Nephron (organoid): ENCODE measurements at regions not wholly inside any gene's neighbourhood (a gene's known extent, or its start where the extent isn't known, plus 50 kb on each side); places are given as distances from the start of the nearest gene placed in this dataset.

ENCODE experiments used
- H3K27ac Mint-ChIP-seq, 3 experiments: 2 replicates each; pipeline ENCODE4 v1.8.0; 2020; ENCODE audit warnings: mixed read lengths in 3 of 3, mild to moderate bottlenecking in 2 of 3, moderate library complexity in 1 of 3
- H3K27me3 Mint-ChIP-seq: 2 replicates; pipeline ENCODE4 v1.8.0; 2021; ENCODE audit warnings: low read depth, mild to moderate bottlenecking, moderate library complexity, mixed read lengths
- H3K36me3 Mint-ChIP-seq: 2 replicates; pipeline ENCODE4 v1.8.0; 2020; ENCODE audit warnings: low read depth, mixed read lengths
- H3K4me1 Mint-ChIP-seq: 2 replicates; pipeline ENCODE4 v1.8.0; 2020; ENCODE audit warnings: mixed read lengths
- H3K4me3 Mint-ChIP-seq, 3 experiments: 2 replicates each; pipeline ENCODE4 v1.8.0; 2020; ENCODE audit warnings: mild to moderate bottlenecking in 3 of 3, mixed read lengths in 3 of 3, moderate library complexity in 2 of 3
- H3K9me3 Mint-ChIP-seq: 2 replicates; pipeline ENCODE4 v1.8.0; 2020; ENCODE audit warnings: mixed read lengths
- TF ChIP-seq, protein P1 (sequence below), 3 experiments: fragments of 200-600 bp; sonication (generic); IDR thresholded peaks; one replicate each; pipeline ENCODE4 v1.5.0; 2021; ENCODE audit warnings: antibody characterized with exemption in 3 of 3; ENCODE audit not compliant: unreplicated experiment in 3 of 3

DNA sequence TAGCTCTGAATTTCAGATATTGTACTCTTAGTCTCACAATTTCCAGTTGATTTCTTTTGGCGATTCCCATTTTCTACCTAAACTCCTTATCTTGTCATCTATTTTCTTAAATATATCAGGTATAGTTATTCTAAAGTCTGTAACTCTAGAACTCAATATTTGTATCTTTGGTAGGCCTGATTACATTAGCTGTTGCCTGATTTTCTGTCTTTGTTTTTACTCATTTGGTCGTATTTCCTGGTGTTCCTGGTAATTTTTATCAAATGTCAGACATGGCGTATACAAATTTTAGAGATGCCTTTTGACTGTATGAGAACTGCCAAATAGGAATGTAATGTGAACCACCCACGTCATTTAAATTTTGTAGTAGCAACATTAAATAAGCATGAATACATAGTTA is 266.7 kb downstream of the ZNF536 start:
- TF ChIP-seq, protein P1, sequence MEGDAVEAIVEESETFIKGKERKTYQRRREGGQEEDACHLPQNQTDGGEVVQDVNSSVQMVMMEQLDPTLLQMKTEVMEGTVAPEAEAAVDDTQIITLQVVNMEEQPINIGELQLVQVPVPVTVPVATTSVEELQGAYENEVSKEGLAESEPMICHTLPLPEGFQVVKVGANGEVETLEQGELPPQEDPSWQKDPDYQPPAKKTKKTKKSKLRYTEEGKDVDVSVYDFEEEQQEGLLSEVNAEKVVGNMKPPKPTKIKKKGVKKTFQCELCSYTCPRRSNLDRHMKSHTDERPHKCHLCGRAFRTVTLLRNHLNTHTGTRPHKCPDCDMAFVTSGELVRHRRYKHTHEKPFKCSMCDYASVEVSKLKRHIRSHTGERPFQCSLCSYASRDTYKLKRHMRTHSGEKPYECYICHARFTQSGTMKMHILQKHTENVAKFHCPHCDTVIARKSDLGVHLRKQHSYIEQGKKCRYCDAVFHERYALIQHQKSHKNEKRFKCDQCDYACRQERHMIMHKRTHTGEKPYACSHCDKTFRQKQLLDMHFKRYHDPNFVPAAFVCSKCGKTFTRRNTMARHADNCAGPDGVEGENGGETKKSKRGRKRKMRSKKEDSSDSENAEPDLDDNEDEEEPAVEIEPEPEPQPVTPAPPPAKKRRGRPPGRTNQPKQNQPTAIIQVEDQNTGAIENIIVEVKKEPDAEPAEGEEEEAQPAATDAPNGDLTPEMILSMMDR (IDR thresholded peaks at IDR 0.05; ENCODE audit: unreplicated experiment in 3 of 3) = no peak
- Mint-ChIP-seq H3K36me3 (no peaks in the 10 kb centered on the region), H3K9me3 (peaks cover 12% of the 10 kb centered on the region), H3K4me1 (no peaks in the 10 kb centered on the region), H3K27me3 (peaks cover 6% of the 10 kb centered on the region), H3K27ac (no peak overlapping the region), H3K4me3 (no peak overlapping the region)

DNA sequence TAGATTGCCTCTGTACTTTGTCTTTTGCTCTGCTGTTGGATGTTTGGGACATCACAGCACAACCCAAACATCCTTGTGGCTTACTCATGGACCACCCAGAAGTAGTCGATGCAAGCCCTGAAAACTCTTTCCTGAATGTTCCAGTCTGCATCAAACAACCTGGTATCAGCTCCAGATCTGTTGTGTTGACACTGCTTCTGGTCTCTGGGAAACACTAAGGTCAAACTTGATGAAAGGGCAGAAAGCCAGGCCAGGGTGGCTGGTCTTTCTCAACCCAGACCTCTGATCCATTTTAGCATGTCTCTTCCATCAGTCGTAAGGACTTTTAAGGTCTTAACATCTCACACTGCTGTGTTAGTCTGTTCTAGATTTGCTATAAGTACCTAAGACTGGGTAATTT is 265.7 kb downstream of the ZNF536 start:
- no peak overlapping the region for H3K27ac Mint-ChIP-seq
- peaks cover 9% of the 10 kb centered on the region for H3K27me3 Mint-ChIP-seq
- H3K9me3 Mint-ChIP-seq = peaks cover 12% of the 10 kb centered on the region
- no peaks in the 10 kb centered on the region for H3K4me1 Mint-ChIP-seq
- TF ChIP-seq, protein P1 (IDR thresholded peaks at IDR 0.05; ENCODE audit: unreplicated experiment in 3 of 3) = no peak
- no peaks in the 10 kb centered on the region for H3K36me3 Mint-ChIP-seq
- no peak overlapping the region for H3K4me3 Mint-ChIP-seq

DNA sequence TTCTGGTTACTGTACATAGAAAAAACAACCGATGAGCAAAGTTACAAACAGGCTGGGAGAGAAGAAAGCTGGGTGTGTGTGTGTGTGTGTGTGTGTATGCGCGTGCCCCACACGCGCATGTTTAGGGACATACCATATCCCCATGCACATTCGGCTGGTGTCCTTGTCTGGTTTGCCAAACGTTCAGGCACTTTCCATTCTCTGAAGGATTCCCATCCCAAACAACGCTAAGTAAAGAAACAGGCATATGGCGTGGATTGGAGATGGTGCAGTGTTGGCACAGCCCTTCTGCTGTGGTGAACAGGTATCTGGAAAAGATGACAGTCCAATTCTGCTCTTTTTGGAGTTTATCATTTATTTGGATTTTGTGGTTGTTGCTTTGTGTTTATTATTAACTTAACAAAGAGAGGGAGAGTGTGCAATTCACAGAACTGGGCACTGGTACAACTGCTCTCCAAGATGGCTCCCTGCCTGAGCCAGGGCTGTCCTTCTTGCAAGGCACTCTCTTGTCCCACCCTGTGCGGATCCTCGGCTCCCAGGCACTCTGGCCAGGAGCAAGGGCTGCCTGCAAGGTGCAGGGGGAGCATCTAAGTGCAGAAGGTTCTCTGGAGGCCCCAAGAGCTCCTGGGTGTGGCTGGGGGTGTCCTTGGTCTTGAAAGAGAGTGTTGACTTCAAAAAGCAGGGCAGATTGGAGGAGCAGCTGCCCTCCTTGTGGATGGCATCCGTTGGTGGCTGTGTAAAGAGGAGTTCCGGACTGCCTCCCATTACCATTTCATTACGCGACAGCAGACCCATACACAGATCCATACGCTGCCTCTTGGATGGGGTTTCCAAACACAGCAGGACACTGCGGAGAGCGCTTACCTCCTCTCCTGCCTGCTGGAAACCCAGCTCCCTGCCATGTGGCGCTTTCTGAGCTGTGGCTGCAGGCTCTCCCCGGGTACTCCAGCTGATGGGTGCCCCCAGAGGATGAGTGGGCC is 263.1 kb downstream of the ZNF536 start:
- Mint-ChIP-seq H3K9me3 (peaks cover 12% of the 10 kb centered on the region), H3K4me3 (no peak overlapping the region), H3K27me3 (peaks cover 5% of the 10 kb centered on the region), H3K27ac (no peak overlapping the region), H3K4me1 (no peaks in the 10 kb centered on the region), H3K36me3 (no peaks in the 10 kb centered on the region)
- TF ChIP-seq, protein P1 (IDR thresholded peaks at IDR 0.05; ENCODE audit: unreplicated experiment in 3 of 3) = no peak

DNA sequence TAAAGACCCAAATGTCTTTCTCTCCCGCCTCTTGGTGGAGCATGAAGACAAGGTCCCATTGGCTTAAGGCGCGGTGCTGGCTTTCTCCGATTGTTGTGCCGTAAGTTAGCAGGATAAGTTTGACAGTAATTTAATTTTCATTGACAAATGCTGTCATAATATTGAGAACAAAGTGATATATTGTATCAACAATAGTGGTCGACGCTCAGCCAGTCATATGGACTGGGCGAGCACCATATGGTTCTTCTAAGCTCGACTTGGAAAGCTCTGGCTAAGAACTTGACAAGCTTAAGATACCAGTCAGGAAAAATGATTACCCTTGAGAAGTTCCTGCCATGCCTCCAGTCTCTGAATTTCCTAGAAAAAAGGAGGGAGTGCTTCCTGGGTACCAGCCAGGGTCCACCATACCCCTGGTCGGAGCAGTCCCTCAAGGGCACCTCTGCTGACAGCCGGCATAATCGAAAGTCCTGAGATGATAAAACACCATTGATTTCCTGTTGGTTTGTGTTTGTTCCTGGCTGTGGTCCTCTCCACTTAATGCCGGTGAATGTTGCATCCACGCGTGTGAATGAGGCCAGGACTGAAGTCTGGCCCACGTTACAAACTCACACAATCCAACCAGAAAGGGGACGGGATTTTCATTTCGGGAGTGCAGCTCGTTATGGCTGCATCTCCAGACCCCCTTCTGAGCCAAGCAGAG is 262.1 kb downstream of the ZNF536 start:
- H3K4me3 Mint-ChIP-seq = no peak overlapping the region
- no peaks in the 10 kb centered on the region for H3K4me1 Mint-ChIP-seq
- TF ChIP-seq, protein P1 (IDR thresholded peaks at IDR 0.05; ENCODE audit: unreplicated experiment in 3 of 3) = no peak
- no peak overlapping the region for H3K27ac Mint-ChIP-seq
- no peaks in the 10 kb centered on the region for H3K36me3 Mint-ChIP-seq
- peaks cover 12% of the 10 kb centered on the region for H3K9me3 Mint-ChIP-seq
- peaks cover 5% of the 10 kb centered on the region for H3K27me3 Mint-ChIP-seq

DNA sequence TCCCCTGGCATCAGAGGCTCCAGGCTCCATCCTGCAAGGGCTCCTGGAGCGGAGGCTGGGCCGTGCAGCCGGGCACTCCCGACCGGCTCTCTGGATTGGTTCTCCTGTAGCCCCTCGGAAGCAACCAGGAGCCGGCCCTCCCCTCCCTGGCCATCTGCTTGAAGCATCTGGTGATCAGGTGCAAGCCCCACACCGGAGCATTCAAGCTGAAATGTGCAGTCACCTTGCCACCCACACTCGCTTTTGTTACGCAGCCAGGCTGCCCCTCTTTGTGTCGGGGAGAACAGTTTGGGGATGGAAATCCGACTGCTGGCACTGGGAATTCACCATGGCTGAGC is 258.8 kb downstream of the ZNF536 start:
- Mint-ChIP-seq H3K4me1 (no peaks in the 10 kb centered on the region), H3K36me3 (no peaks in the 10 kb centered on the region), H3K9me3 (no peaks in the 10 kb centered on the region), H3K27ac (no peak overlapping the region), H3K27me3 (peaks cover 9% of the 10 kb centered on the region), H3K4me3 (no peak overlapping the region)
- TF ChIP-seq, protein P1 (IDR thresholded peaks at IDR 0.05; ENCODE audit: unreplicated experiment in 3 of 3) = no peak
